ENCODE measurements at regions not wholly inside any gene's neighbourhood (a gene's known extent, or its start where the extent isn't known, plus 50 kb on each side); places are given as distances from the start of the nearest gene placed in this dataset.
"Not testable (repeated sequence)": the region's sequence is repeated elsewhere in the genome, so short reads cannot be mapped to it uniquely, and the experiment has no call there.

- no peak overlapping the region for H3K27ac ChIP-seq (ENCODE audit: low read depth in 1 of 3, low read length in 2 of 3)
- FAIRE-seq = no peak
- 81 to 87% (median 81%) methylated on average over 13 of the region's 13 CpGs for WGBS, 3 donors
Observed at GRCh38 chr14:21807975-21808374, 134.4 kb upstream of the OR4E1 start.

GRCh38 chr14:21804981-21805380 lies 131.4 kb upstream of the OR4E1 start:
- DNase-seq = no peak
- FAIRE-seq = no peak
- Histone ChIP-seq H3K4me1 (ENCODE audit: control insufficient read depth in 3 of 3, insufficient read depth in 2 of 3, low read depth in 1 of 3, low read length in 2 of 3) (no peaks in the 10 kb centered on the region), H3K27ac (ENCODE audit: low read depth in 1 of 3, low read length in 2 of 3) (no peak overlapping the region), H3K4me3 (ENCODE audit: low read depth in 1 of 3, low read length in 3 of 3) (no peak overlapping the region), H3K9me3 (ENCODE audit: control insufficient read depth in 2 of 2, insufficient read depth in 1 of 2, low read depth in 1 of 2, low read length in 1 of 2) (no peaks in the 10 kb centered on the region), H3K36me3 (ENCODE audit: control insufficient read depth in 3 of 3, insufficient read depth in 2 of 3, low read depth in 1 of 3, low read length in 3 of 3) (no peaks in the 10 kb centered on the region), H3K27me3 (ENCODE audit: control insufficient read depth in 3 of 3, insufficient read depth in 3 of 3, low read length in 3 of 3) (no peaks in the 10 kb centered on the region)
- 78 to 84% (median 79%) methylated on average over 2 of the region's 2 CpGs for WGBS, 3 donors

More at GRCh38 chr14:21807975-21808374, 134.4 kb upstream of the OR4E1 start:
- Histone ChIP-seq H3K4me3 (ENCODE audit: low read depth in 1 of 3, low read length in 3 of 3) (no peak overlapping the region), H3K4me1 (ENCODE audit: control insufficient read depth in 3 of 3, insufficient read depth in 2 of 3, low read depth in 1 of 3, low read length in 2 of 3) (no peaks in the 10 kb centered on the region), H3K27me3 (ENCODE audit: control insufficient read depth in 3 of 3, insufficient read depth in 3 of 3, low read length in 3 of 3) (no peaks in the 10 kb centered on the region), H3K9me3 (ENCODE audit: control insufficient read depth in 2 of 2, insufficient read depth in 1 of 2, low read depth in 1 of 2, low read length in 1 of 2) (no peaks in the 10 kb centered on the region), H3K36me3 (ENCODE audit: control insufficient read depth in 3 of 3, insufficient read depth in 2 of 3, low read depth in 1 of 3, low read length in 3 of 3) (no peaks in the 10 kb centered on the region)
- no peak for DNase-seq

- Histone ChIP-seq H3K36me3 (ENCODE audit: control insufficient read depth in 3 of 3, insufficient read depth in 2 of 3, low read depth in 1 of 3, low read length in 3 of 3) (no peaks in the 10 kb centered on the region), H3K9me3 (ENCODE audit: control insufficient read depth in 2 of 2, insufficient read depth in 1 of 2, low read depth in 1 of 2, low read length in 1 of 2) (no peaks in the 10 kb centered on the region), H3K27me3 (ENCODE audit: control insufficient read depth in 3 of 3, insufficient read depth in 3 of 3, low read length in 3 of 3) (no peaks in the 10 kb centered on the region), H3K4me3 (ENCODE audit: low read depth in 1 of 3, low read length in 3 of 3) (no peak overlapping the region), H3K4me1 (ENCODE audit: control insufficient read depth in 3 of 3, insufficient read depth in 2 of 3, low read depth in 1 of 3, low read length in 2 of 3) (no peaks in the 10 kb centered on the region), H3K27ac (ENCODE audit: low read depth in 1 of 3, low read length in 2 of 3) (no peak overlapping the region)
- no peak for FAIRE-seq
- WGBS, 3 donors = 63 to 79% (median 76%) methylated on average over 1 of the region's 1 CpG
- no peak for DNase-seq
Observed at GRCh38 chr14:21802441-21802840, 128.8 kb upstream of the OR4E1 start.

- FAIRE-seq (no peak), DNase-seq (no peak)
- no peak overlapping the region for H3K27ac ChIP-seq (ENCODE audit: low read depth in 1 of 3, low read length in 2 of 3)
- H3K4me1 ChIP-seq (ENCODE audit: control insufficient read depth in 3 of 3, insufficient read depth in 2 of 3, low read depth in 1 of 3, low read length in 2 of 3) = no peaks in the 10 kb centered on the region
- no peaks in the 10 kb centered on the region for H3K27me3 ChIP-seq (ENCODE audit: control insufficient read depth in 3 of 3, insufficient read depth in 3 of 3, low read length in 3 of 3)
- WGBS, 3 donors = 30 to 62% (median 41%) methylated on average over 2 of the region's 2 CpGs
- no peak overlapping the region for H3K4me3 ChIP-seq (ENCODE audit: low read depth in 1 of 3, low read length in 3 of 3)
- H3K36me3 ChIP-seq (ENCODE audit: control insufficient read depth in 3 of 3, insufficient read depth in 2 of 3, low read depth in 1 of 3, low read length in 3 of 3) = no peaks in the 10 kb centered on the region
- H3K9me3 ChIP-seq (ENCODE audit: control insufficient read depth in 2 of 2, insufficient read depth in 1 of 2, low read depth in 1 of 2, low read length in 1 of 2) = no peaks in the 10 kb centered on the region
Observed at GRCh38 chr14:21796916-21797315, 123.3 kb upstream of the OR4E1 start.

- Histone ChIP-seq H3K27ac (ENCODE audit: low read depth in 1 of 3, low read length in 2 of 3) (no peak overlapping the region), H3K27me3 (ENCODE audit: control insufficient read depth in 3 of 3, insufficient read depth in 3 of 3, low read length in 3 of 3) (no peaks in the 10 kb centered on the region), H3K9me3 (ENCODE audit: control insufficient read depth in 2 of 2, insufficient read depth in 1 of 2, low read depth in 1 of 2, low read length in 1 of 2) (no peaks in the 10 kb centered on the region), H3K36me3 (ENCODE audit: control insufficient read depth in 3 of 3, insufficient read depth in 2 of 3, low read depth in 1 of 3, low read length in 3 of 3) (no peaks in the 10 kb centered on the region), H3K4me3 (ENCODE audit: low read depth in 1 of 3, low read length in 3 of 3) (no peak overlapping the region), H3K4me1 (ENCODE audit: control insufficient read depth in 3 of 3, insufficient read depth in 2 of 3, low read depth in 1 of 3, low read length in 2 of 3) (no peaks in the 10 kb centered on the region)
- DNase-seq (no peak), FAIRE-seq (no peak)
- 18 to 39% (median 25%) methylated on average over 2 of the region's 2 CpGs for WGBS, 3 donors
Observed at GRCh38 chr14:21795456-21795855, 121.8 kb upstream of the OR4E1 start.

GRCh38 chr14:21791749-21792148 lies 118.1 kb upstream of the OR4E1 start:
- no peaks in the 10 kb centered on the region for H3K27me3 ChIP-seq (ENCODE audit: control insufficient read depth in 3 of 3, insufficient read depth in 3 of 3, low read length in 3 of 3)
- H3K36me3 ChIP-seq (ENCODE audit: control insufficient read depth in 3 of 3, insufficient read depth in 2 of 3, low read depth in 1 of 3, low read length in 3 of 3) = no peaks in the 10 kb centered on the region
- H3K4me3 ChIP-seq (ENCODE audit: low read depth in 1 of 3, low read length in 3 of 3) = no peak overlapping the region
- FAIRE-seq (no peak), DNase-seq (no peak)
- WGBS, 3 donors = 46 to 56% (median 53%) methylated on average over 6 of the region's 6 CpGs
- H3K4me1 ChIP-seq (ENCODE audit: control insufficient read depth in 3 of 3, insufficient read depth in 2 of 3, low read depth in 1 of 3, low read length in 2 of 3) = no peaks in the 10 kb centered on the region
- H3K27ac ChIP-seq (ENCODE audit: low read depth in 1 of 3, low read length in 2 of 3) = no peak overlapping the region
- no peaks in the 10 kb centered on the region for H3K9me3 ChIP-seq (ENCODE audit: control insufficient read depth in 2 of 2, insufficient read depth in 1 of 2, low read depth in 1 of 2, low read length in 1 of 2)

- not testable (repeated sequence) for H3K4me3 ChIP-seq (ENCODE audit: low read depth in 1 of 3, low read length in 3 of 3); H3K27me3 ChIP-seq (ENCODE audit: control insufficient read depth in 3 of 3, insufficient read depth in 3 of 3, low read length in 3 of 3); H3K9me3 ChIP-seq (ENCODE audit: control insufficient read depth in 2 of 2, insufficient read depth in 1 of 2, low read depth in 1 of 2, low read length in 1 of 2); H3K27ac ChIP-seq (ENCODE audit: low read depth in 1 of 3, low read length in 2 of 3); H3K36me3 ChIP-seq (ENCODE audit: control insufficient read depth in 3 of 3, insufficient read depth in 2 of 3, low read depth in 1 of 3, low read length in 3 of 3); DNase-seq; H3K4me1 ChIP-seq (ENCODE audit: control insufficient read depth in 3 of 3, insufficient read depth in 2 of 3, low read depth in 1 of 3, low read length in 2 of 3); FAIRE-seq
- 63 to 90% (median 82%) methylated on average over 1 of the region's 1 CpG for WGBS, 3 donors
Observed at GRCh38 chr14:21788687-21789086, 115.1 kb upstream of the OR4E1 start.

- FAIRE-seq = not testable (repeated sequence)
Observed at GRCh38 chr14:21787242-21787641, 113.6 kb upstream of the OR4E1 start.

GRCh38 chr14:21781543-21781942 lies 107.9 kb upstream of the OR4E1 start:
- Histone ChIP-seq H3K9me3 (ENCODE audit: control insufficient read depth in 2 of 2, insufficient read depth in 1 of 2, low read depth in 1 of 2, low read length in 1 of 2) (no peaks in the 10 kb centered on the region), H3K4me3 (ENCODE audit: low read depth in 1 of 3, low read length in 3 of 3) (no peak overlapping the region), H3K27ac (ENCODE audit: low read depth in 1 of 3, low read length in 2 of 3) (no peak overlapping the region), H3K4me1 (ENCODE audit: control insufficient read depth in 3 of 3, insufficient read depth in 2 of 3, low read depth in 1 of 3, low read length in 2 of 3) (no peaks in the 10 kb centered on the region), H3K27me3 (ENCODE audit: control insufficient read depth in 3 of 3, insufficient read depth in 3 of 3, low read length in 3 of 3) (no peaks in the 10 kb centered on the region), H3K36me3 (ENCODE audit: control insufficient read depth in 3 of 3, insufficient read depth in 2 of 3, low read depth in 1 of 3, low read length in 3 of 3) (no peaks in the 10 kb centered on the region)
- 84 to 91% (median 86%) methylated on average over 6 of the region's 6 CpGs for WGBS, 3 donors
- FAIRE-seq (no peak), DNase-seq (no peak)

More at GRCh38 chr14:21787242-21787641, 113.6 kb upstream of the OR4E1 start:
- not testable (repeated sequence) for H3K27ac ChIP-seq (ENCODE audit: low read depth in 1 of 3, low read length in 2 of 3); H3K9me3 ChIP-seq (ENCODE audit: control insufficient read depth in 2 of 2, insufficient read depth in 1 of 2, low read depth in 1 of 2, low read length in 1 of 2); H3K36me3 ChIP-seq (ENCODE audit: control insufficient read depth in 3 of 3, insufficient read depth in 2 of 3, low read depth in 1 of 3, low read length in 3 of 3); H3K27me3 ChIP-seq (ENCODE audit: control insufficient read depth in 3 of 3, insufficient read depth in 3 of 3, low read length in 3 of 3); H3K4me3 ChIP-seq (ENCODE audit: low read depth in 1 of 3, low read length in 3 of 3); DNase-seq; H3K4me1 ChIP-seq (ENCODE audit: control insufficient read depth in 3 of 3, insufficient read depth in 2 of 3, low read depth in 1 of 3, low read length in 2 of 3)
- 78 to 89% methylated on average over 1 of the region's 1 CpG; no CpG with 5 or more reads in 1 of the 3 donors for WGBS, 3 donors
